ENCODE measurements at regions not wholly inside any gene's neighbourhood (a gene's known extent, or its start where the extent isn't known, plus 50 kb on each side); places are given as distances from the start of the nearest gene placed in this dataset.

DNA sequence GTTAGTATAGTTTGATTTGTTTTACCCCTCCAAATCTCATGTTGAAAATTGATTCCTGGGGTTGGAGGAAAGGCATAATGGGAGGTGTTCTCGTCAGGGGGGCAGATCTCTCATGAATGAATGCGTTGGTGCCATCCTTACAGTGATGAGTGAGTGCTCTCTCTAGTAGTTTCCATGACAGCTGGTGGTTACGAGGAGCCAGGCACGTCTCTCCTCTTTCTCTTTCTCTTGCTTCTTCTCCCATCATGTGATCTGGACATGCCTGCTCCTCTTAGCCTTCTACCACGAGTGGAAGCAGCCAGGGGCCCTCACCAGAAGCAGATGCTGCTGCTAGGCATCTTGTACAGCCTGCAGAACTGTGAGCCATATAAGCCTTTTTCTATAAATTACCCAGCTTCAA lies 454.1 kb downstream of the EFNA5 start:
- no peak for DNase-seq (ENCODE audit: low read depth in 2 of 2)

DNA sequence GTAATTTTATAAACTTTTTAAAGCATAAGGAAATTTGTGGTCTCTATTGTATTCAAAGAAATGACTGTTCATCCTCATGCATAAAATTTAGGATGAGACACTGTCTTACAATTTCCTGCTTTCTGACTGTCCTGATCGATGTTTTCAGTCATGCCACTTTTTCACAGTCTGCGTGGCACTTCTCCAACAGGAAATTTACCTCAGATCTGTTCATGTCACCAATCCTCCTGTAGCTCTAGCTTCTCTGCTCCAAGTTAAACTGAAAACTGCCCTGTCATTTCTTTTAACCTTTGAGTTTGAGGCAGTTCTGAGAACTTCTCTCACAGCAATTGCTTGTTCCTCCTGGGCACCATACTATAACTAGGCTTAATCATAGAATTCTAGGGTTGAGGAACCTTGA lies 455.1 kb downstream of the EFNA5 start:
- DNase-seq (ENCODE audit: low read depth in 2 of 2), result no peak

GRCh38 chr5:107213025-107213424 lies 457.7 kb downstream of the EFNA5 start:
- DNase-seq (ENCODE audit: low read depth in 2 of 2), result no peak

DNA sequence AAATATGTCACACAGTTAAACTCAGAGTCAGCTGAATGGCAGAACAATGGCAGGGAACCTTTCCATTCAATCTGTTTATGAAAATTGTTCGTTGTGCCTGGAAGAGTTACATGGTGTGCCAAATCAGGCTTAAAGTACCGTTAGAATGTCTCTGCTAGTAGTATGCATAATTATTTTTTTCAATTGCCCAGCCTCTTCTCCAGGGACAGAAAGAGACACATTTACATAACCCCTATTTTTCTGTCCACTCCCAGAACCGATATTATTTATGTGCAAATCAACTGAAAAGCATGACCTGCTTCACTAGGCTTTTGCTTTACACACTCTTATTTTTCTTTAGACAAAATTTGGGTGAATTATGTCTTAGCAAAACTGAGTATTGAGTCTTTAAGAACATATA lies 459.1 kb downstream of the EFNA5 start:
- DNase-seq (ENCODE audit: low read depth in 2 of 2), result no peak

DNA sequence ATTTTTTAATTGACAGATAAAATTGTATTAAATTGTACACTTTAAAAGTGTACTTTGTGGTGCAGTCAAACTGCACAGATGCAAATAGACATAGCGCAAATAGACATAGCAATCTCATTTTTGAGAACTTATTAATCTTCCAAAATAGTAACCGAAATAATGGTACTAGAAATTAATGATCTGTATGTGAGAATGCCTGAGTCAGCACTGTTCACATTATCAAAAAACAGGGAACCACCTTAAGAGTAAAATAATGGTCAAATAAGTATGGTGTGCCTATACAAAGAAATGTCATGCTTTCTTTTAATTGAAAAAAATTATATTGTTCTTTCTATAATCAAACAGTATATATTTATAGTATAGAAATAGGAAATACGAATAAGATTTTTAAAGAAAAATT lies 461.9 kb downstream of the EFNA5 start:
- no peak for DNase-seq (ENCODE audit: low read depth in 2 of 2)

- DNase-seq (ENCODE audit: low read depth in 2 of 2), result no peak
These were observed 466.3 kb downstream of the EFNA5 start for GRCh38 chr5:107204413-107204812.

DNA sequence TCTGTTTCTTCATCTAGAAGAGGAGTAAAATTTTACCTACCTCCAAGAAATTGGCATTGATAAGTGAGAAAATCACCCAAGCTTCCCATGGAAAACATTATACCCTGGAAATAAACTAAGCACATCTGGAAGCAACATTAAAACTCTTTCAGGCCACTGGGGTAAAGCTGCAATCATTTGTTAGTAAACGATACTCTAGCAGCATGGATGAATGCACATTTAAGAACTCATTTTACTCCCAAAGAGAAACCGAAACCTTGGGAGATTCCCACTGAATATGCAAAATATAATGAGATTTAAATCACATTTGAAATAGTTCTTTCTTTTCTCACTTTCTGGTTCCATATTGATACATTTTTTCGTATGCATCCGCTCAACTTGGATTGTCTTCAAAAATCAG lies 467.5 kb downstream of the EFNA5 start:
- DNase-seq (ENCODE audit: low read depth in 2 of 2), result no peak

DNA sequence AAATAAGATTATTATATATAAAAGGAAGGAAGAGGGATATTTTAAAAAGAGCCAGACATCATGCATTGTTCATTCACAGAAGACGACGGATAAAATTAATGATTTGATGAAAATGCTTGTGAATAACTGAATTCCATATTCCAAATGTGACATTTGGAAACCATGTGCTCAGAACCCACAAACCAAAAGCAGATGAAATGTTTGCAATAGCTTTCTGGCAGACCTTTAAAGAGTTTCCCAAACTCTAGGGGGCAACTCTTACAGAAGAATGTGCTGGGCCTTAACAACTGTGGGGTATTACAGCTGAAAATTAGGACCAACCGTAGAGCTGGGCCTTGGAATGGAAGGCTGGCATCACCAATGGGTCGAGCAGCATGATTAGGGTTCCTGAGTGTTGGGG lies 471.0 kb downstream of the EFNA5 start:
- no peak for DNase-seq (ENCODE audit: low read depth in 2 of 2)

DNA sequence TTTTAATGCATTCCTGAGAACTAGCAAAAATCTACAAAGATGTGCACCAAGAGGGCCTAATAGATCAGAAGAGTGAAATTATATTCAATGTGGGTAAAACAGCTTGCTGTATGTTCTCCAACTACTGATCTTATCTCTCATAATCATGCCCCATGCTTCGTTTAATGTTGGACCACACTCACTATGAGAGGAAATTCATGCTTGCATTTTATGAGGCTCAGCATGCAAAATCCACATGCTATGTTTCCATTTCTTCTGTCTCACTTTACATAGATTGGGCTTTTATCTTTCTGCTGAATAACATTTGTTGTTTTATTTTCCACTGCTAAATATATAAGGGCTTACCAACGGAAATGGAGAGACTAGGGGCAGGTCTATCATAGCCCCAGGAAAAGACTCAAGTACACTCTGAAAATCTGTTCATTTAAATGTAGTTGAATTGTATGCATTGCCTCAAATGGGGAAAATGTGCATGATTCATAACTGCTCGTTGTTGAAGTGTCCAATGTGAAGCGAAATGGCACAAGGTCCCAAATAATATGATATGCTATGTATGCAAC lies 474.2 kb downstream of the EFNA5 start:
- DNase-seq (ENCODE audit: low read depth in 2 of 2), result no peak

GRCh38 chr5:107195890-107196395 lies 474.8 kb downstream of the EFNA5 start:
- no peak for DNase-seq (ENCODE audit: low read depth in 2 of 2)

- DNase-seq (ENCODE audit: low read depth in 2 of 2), result no peak
These were observed 485.9 kb downstream of the EFNA5 start for GRCh38 chr5:107184871-107185270.

GRCh38 chr5:107184066-107184465 lies 486.7 kb downstream of the EFNA5 start:
- DNase-seq (ENCODE audit: low read depth in 2 of 2), result no peak

DNA sequence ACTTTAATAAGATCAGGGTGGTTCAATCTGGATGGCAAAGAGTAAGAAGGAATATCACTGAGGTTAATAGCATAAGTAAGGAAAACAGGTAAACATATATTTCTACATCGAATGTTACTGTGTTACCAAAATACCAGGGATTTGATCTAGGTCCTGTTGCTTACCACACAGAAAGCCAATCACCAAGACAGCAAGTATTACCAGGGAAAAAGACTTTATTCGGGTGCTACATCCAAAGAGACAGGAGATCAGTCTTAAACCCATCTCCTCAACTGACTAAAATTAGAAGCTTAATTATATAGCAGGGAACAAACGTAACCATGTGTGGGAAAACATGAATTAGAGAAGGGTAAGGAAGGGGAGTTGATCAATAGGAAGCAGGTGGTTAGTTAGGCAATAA lies 500.1 kb downstream of the EFNA5 start:
- no peak for DNase-seq (ENCODE audit: low read depth in 2 of 2)

GRCh38 chr5:107169867-107170266 lies 500.9 kb downstream of the EFNA5 start:
- no peak for DNase-seq (ENCODE audit: low read depth in 2 of 2)

DNA sequence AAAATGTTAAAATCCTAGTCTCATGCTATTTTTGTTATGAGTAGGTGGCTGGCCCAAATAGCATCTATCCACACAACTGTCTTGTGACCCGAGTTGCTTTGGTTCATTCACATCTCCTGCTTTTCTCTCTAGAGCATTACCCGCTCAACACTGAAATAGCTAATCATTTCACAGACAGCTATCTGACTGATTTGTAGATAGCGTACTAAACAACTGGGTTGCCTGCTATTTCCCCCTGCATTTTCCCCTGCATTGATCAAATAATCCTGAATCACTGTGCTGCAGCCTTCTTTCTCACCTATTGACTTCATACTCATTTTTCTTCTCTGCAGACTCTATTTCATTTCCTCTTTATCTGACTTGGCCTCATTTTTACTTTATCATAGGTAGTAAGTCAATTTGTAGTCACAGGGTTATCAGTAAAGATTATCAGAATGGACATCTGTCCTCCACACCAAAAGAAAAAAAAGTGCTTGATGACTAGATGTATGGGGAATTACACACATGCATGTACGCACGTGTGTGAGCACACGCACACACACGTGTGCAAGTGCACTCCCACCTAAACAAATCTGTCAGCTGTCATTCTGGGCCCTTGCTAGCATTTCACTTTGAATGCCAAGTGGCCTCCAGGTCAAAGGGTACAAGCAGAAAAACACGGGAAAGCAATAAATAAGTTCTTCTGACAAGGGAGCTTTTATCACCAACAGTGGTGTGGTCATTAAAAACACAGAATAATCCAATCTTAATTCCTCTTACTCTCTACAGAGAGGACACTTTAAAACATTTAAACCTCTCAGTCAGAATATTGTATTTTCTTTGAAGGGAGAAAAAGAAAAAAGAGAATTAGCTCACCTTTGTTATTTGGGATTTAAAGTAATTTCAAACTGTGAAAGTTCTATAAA lies 501.6 kb downstream of the EFNA5 start:
- DNase-seq (ENCODE audit: low read depth in 2 of 2), result no peak

GRCh38 chr5:107168086-107168485 lies 502.7 kb downstream of the EFNA5 start:
- DNase-seq (ENCODE audit: low read depth in 2 of 2), result no peak

- DNase-seq (ENCODE audit: low read depth in 2 of 2), result no peak
These were observed 505.4 kb downstream of the EFNA5 start for GRCh38 chr5:107165296-107165695.

GRCh38 chr5:107157809-107158208 lies 512.9 kb downstream of the EFNA5 start:
- DNase-seq (ENCODE audit: low read depth in 2 of 2), result no peak

- DNase-seq (ENCODE audit: low read depth in 2 of 2), result no peak
These were observed 515.0 kb downstream of the EFNA5 start for GRCh38 chr5:107155707-107156106.

DNA sequence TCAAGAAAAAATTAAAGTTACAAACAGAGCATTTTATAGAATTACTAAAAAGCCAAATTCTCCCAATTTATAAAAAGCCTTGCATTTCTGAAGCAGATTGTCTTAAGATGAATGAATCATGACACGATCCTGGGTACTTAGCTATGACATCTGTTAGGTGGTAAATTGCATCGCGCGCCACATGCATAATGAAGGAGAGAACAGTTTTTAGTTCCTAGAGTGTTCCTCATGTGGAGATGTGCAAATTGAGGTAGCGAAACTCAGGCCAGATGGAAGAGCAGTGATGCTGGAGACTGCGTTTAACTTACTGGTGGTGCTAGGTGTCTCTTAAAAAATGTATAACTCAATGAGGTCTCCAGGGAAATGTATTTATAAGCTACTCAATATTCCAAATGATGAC lies 516.1 kb downstream of the EFNA5 start:
- DNase-seq (ENCODE audit: low read depth in 2 of 2), result no peak

DNA sequence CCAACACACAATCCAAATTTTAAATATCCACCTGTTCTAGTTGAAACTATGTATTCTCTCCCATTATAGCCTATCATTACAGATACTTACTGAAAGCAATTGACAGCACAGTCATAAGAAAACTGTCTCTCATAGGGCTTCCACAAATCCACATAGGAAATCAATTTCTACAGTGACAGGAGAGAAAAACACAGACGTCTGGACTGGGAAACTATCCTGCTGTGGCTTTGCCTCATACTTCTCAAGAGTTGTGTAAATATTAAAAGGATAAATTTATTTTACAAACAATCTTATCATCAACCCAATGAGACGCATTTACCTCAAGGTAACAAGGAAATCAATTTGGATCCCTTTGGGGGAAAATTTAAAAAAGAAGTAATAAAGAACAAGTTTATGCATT lies 517.5 kb downstream of the EFNA5 start:
- no peak for DNase-seq (ENCODE audit: low read depth in 2 of 2)

DNA sequence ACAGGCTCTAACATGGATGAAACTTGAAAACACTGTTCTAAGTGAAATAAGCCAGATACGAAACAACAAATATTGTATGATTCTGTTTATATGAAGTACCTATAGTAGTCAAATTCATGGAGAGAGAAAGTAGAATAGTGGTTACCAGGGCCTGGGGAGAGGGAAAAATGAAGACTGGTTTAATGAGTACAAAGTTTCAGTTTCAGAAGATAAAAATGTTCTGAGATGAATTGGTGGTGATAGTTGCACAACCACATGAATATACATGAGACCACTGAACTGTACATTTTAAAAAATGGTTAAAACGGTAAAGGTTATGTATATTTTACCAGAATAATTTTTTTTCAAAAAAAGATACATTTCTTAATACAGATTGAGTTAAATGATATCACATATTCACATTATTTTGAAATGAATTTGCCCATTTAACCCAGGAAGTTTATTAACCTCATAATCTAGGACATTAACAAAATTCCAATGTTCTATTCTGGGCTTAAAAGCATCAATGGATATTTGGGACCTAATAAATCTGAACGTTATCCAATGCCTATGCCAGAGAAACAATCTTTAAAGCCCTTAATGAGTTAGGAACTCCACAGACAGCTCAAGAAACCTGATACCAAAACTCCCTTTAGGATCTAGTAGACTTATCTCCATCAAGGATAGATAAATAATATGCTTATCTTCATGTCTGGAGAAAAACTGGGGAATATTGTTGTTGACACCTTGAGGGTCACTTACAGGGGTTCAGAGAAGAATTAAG lies 521.3 kb downstream of the EFNA5 start:
- DNase-seq (ENCODE audit: low read depth in 2 of 2), result no peak

GRCh38 chr5:107147589-107147988 lies 523.1 kb downstream of the EFNA5 start:
- DNase-seq (ENCODE audit: low read depth in 2 of 2), result no peak

Data from stimulated activated CD8-positive, alpha-beta memory T cell treated with anti-CD3 and anti-CD28 coated beads, Interleukin-2, amount 100 ng/mL, for 48 hours (primary cell).